NCI-H1436 (cell line): ENCODE measurements at regions not wholly inside any gene's neighbourhood (a gene's known extent, or its start where the extent isn't known, plus 50 kb on each side); places are given as distances from the start of the nearest gene placed in this dataset.

Experiments used
- DNase-seq: peaks from one replicate; lab custom pipeline; 2025; lab: John Stamatoyannopoulos, UW

DNA sequence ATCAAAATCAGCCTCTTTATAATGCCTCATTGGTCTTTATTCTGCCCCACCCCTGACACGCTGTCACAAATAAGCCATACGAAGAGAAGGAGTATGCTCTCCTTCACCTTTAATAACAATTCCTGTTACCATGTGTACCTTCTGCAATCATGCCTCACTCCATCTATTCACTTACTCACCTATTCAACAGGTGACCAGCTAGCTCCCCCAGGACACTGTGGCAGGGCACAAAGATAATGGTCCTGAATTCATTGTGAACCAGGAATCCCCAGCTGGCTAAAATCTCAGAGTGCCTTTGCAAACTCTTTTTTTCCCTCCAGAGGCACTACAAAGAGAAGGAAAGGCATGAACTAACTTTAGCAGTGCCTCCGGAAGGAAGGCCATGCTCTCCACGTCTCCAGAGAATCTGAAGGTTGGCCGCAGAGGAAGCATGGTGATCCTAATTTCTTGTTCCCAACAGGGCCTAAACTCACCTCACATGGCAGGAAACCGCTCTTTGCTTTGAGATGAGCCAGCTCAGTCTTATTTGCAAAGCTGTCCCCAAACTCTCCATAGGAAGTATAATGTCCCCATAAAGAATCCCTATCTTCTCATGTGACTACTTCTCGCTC is 590.3 kb downstream of the BUD13 start:
- no peak for DNase-seq

DNA sequence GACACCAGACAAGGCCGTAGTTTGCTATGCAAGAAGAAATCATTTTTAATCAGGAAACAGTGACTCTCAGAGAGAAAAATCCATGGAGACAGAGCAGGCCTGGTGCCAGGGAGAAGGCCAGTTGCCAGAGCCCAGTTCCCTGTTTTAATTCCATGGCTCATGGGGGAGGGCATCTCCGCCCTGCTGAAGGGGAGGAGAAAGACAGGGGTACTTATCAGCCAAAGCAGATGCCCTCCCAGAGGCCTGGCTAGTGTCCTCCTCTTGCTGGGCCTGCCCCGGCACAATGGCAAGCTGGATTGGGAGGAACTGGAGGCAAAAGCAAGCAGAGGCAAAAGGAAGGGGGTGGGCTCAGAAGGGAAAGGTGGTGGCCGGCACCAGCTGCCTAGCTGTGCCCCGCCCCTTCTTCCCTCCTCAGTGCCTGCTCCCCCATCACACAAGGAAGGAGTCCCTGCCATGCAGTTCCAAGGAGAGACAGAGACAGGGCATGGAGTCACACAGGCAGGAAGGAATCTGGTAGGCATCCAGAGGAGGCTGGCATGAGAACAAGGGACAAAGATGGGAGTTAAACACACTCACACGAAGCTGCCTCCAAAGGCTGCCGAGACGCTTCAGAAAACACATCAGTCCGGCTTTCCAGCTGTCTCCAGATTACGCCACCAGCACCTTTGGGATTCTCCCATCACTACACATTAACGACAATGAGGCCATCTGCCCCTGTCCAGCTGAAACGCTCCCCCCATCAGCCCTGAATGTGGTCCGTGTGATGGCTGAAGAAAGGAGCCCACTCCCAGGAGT is 591.8 kb downstream of the BUD13 start:
- no peak for DNase-seq

DNA sequence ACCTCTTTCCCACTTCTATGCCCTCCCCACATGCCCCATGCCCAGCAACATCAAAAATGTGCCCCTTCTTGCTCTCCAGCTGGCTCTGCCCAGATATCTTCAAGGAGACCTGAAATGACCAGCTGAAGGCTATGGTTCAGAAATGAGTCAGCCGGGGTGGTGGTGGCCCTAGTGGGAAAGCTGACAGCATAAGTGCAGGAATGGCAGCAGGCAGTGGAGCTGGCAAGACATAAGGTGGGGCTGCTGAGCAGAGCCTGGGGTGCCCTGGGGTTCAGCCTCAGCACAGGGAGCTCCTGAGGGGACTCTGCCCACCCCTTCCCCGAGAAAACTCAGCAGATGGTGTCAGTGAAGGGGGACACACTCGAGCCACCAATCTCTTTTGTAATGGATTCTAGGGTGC is 593.4 kb downstream of the BUD13 start:
- DNase-seq = no peak

DNA sequence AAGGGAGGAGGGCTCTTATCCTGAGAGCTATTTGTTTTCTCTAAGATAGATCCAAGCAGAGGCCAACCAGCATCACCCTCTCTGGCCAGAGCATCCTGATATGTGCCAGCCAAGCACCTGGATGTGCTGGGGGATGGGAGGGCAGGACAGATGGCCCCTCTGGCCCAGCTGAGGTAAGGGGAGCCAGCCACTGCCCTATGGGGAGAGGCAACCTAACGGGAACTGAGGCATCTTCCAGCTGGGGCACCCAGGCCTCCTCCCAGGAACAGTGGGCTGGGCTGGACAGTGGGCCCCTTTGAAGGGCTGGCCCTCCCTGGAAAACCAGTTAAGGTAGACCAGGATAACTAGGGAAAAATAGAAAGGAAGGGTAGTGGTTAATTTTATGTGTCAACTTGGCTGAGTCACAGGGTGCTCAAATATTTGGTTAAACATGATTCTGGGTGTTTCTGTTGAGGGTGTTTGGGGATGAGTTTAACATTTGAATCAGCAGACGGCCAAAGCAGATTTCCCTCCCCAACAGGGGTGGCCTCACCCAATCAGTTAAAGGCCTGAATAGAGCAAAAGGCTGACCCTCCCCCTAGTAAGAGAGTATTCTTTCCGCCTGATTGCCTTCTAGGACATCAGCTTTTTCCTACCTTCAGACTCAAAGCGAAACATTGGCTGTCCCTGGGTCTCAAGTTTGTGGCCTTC is 595.1 kb downstream of the BUD13 start:
- DNase-seq = no peak

DNA sequence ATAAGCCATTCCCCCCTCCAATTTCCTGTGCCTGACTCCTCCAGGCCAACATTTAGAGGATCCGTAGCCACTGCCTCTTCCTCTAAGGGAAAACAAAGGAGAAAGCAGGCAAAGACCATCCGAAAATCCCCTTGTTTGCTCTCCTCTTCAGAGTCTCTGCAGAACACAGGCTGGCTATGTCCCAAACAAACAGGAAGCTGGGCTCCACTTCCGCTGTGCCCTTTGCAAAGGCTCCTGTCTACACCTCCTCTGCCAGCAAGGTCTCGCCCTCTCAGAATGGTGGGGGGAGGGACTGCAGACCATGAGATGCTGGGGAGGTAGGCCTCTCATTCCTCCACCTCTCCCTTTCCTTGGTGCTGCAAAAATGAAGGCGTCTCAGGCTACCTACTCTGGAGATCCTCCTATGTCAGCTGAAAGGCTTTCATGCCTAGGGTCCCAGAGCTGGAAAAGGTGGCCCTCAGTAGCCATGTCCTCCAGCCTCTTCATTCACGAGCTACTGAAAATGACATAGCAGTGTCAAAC is 596.2 kb downstream of the BUD13 start:
- no peak for DNase-seq

DNA sequence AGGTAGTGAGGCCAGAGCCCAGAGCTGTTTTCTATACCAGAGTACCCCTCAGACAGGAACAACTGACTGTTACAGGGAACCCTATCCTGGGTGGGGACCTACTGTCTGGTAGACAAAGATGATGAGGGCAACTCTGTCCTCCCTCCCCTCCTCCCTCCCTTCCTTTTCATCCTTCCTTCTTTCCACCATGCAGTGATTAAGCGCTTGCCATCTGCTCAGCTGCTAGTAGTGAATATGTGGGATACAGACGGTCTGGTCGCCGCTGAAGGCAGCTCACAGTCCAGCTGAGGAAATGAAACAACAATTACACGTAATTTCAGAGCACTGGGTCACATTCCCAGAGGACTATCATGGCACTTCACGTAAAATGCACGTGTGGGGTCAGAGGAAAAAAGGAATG is 597.1 kb downstream of the BUD13 start:
- DNase-seq = no peak

DNA sequence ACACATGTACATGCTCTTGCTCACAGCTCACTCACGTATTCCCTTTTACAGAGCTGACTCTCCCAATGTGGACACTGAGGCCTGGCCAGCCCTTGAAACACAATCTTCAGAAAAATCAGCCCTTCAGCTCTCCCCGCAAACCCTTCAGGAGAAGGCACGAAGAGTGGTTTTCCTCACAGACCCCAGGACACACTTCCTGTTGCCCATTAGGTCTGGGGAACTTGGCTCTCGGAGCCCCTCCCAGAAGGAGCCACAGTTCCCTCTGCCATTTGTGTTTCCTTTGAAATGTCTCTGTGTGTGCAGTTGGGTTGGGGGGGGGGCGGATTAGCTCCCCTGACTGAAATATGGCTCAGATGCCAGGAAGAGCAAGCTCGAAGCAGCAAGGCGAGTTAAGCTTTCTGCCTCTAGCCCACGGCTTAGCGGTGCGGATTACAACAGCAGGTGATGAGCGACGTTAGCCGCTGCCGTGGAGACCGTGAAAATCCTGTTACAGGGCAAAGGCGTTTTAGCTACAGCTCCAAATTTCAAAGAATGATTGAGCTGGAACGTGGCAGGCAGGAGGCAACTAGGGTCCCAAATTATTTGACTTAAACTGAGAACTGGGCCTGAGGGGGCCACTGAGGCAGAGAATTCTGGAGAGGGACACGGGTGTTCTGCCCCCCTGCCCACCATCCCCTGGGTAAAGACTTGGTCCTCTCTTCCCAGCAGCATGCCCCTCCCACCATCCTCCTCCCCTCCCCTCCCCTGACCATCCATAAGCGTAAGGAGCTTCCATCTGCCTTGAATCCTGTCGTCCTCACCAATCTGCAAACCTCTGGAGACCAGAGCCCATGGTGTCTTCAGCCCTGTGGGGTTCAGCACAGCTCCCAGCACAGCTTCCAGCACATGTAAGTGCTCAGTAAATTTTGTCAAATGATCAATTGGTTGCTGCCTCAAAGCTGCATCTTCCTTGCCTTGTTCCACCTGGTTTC is 598.6 kb downstream of the BUD13 start:
- no peak for DNase-seq

DNA sequence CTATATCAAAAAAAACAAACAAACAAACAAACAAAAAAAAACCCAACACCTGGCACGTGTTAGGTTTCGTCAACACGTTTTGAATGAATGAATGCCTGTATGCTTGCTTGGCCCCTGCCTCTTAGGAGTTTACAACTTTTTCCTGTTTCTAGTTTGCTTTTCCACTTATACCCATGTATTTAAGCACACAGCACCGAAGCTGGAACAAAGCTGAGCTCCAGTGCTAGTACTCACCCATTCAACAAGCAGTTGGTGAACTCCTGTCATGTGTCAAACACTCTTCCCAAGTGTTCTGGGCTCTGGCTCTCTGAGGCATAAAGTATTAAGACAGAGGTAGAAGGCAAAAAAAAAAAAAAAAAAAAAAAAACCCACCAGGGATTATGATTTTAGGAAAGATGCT is 599.3 kb downstream of the BUD13 start:
- no peak for DNase-seq

DNA sequence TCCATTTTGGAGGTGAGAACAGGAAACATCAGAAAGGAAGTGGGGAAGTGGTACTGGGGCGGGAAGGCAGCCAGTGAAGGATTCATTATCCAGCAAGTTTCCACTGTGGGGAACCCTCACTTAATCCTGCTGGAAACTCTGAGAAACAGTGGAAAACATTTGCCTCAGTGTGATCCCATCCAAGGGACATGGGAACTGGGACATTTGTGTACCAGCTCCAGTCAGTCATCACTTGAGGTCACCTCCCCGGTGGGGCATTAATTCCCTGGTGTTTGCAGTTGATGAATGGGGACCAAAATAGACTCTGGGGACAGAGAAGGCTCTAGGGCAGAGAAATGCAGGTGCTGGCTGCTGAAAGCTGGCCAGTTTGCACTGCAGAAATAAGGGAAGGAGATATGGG is 599.9 kb downstream of the BUD13 start:
- peak; percentile 19 for DNase-seq

DNA sequence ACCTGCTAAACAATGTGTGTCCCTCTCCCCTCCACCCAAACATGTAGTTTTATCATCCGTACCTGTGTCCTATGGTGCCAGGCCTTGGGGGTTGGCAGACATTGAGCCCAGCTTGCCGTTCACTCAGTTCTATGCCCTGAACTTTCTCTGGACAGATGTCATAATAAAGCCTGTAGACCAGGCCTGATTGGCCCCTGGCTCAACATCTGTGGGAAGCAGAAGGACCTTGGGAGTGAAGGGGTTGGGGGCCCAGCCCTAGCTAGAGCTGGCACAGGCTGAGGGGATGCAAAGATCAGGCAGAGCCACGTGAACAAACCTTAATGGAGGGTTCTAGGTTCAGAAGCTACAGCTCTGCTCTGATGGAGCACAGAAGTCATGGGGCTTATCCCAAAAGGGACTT is 600.6 kb downstream of the BUD13 start:
- DNase-seq = no peak

DNA sequence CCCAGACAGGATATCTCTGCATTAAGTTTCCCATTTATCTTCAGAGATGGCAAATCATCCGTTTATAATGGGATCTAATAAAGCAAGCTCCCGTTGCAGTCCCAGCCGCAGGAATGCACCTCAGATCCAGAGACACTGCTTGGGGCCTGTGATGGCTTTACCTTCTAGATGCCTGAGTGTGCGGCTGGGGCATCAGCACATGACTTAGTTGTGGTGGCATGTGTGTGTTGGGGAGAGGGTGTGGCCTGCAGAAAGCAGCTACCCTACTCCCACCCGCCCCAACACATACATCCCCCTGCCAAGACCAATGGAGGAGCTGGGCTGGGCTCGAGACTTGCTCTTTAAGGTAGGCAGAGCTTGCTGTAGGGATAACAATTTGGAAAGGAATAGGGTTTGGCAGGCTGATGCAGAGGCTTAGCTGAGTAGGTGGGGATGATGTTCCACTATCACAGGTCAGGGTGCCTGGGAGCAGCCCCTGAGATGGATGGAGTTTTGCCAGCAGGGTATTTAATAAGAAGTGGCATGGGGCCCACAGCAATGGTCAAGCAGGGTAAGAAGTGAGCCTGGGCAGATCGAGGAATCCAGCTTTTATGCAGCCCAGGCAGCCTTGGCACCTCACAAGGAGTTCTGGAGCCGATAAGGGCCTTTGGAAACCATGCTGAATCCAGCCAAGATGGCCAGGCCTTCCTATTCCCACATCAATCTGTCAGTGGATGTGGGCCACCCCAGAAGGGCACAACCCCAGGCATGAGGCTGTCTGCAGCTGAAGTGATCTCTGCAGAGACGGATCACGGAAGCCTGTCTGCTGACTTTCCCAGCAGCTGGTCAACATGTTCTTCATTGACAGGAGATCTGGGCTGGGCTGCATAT is 601.3 kb downstream of the BUD13 start:
- no peak for DNase-seq

DNA sequence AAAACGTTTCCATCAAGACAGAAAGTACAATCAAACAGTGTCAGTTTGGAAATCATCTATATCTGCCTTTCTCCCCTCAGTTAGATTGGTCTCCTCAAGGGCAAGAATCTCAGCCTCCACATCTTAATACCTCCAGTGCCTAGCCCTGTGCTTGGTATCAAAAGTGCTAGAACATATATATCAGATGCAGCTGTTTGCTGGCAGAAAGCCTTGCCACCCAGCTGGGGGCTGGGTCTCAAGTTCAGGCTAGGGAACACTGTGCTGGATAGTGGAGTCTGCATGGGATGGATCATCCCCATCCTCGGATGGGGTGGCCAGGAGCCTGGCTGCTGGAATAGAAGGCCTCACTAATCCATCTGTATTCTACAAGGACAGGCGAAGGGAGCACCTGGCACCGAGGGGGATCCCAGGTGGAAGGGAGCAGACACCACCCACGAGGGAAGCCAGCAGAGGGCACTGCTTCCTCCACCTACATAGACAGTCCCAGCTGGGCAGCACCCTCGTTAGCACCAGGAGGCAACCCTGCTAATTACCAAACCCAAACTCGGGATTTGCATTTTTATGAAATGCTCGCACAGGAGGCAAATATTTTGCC is 602.2 kb downstream of the BUD13 start:
- no peak for DNase-seq

DNA sequence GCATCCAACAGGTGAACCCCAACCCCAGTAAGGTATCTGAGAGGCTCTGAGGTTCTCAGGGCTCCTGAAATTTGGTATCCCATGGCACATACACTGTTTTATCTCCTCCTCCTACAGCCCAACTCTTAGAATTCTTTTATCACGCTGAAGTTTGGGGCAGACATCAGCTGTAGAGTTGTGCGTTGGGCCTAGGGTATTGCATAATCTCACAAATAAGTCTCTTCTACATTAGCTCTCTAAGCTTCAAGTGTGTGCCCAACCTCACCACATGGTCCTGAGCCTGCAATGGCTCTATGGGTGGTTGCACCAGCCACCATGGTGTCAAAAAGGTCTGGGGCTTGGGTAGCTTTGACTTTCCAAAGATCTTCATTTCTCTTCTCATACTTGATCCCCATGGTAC is 603.0 kb downstream of the BUD13 start:
- DNase-seq = no peak

DNA sequence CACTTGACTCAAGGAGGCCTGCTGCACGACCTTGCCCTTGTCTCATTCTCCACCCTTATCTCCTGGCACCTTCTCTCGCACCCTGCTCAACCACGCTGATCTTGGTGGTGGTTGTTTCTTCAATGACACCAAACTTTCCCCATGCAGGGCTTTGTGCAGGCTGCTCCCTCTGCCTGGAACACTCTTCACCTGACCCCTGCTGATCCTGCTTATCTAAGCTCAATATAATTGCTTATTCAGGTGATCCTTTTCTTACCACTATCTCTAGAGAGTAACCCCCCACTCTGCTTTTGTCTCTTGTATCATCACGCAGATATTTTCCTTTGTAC is 604.4 kb downstream of the BUD13 start:
- DNase-seq = no peak

DNA sequence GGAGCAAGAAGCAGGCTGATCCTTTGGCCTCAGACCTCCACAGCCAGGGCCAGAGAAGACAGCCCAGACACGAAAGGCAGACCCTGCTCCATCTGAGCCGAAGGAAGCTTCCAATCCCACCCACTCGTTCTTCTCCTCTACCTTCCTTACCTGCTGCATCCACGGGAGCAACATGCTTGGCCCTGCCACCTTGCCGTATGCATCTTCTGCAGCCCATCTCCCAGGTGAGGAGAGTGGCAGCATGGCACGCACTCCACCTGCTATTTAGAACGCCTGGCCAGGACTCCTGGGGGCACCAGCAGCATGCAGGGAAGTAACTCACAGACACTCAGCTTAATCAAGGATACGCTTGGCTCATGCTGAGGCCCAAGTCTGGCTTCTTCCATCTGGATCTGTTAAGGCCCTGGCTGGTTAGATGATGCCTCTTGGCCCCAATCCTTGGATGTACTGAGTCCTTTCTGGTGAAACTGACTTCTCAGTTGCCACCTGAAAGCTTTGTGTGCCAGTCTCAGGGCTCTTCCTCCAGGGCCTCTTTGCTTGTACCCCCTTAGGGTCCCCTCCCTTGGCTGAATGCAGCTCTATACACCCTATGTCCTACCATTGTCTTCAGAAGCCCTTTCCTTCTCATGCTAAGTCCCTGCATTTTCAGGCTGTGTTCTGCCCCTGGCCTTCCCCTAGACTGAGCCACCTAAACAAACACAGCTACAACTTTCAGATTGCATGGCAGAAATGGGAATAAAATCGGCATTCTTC is 604.9 kb downstream of the BUD13 start:
- DNase-seq = no peak

DNA sequence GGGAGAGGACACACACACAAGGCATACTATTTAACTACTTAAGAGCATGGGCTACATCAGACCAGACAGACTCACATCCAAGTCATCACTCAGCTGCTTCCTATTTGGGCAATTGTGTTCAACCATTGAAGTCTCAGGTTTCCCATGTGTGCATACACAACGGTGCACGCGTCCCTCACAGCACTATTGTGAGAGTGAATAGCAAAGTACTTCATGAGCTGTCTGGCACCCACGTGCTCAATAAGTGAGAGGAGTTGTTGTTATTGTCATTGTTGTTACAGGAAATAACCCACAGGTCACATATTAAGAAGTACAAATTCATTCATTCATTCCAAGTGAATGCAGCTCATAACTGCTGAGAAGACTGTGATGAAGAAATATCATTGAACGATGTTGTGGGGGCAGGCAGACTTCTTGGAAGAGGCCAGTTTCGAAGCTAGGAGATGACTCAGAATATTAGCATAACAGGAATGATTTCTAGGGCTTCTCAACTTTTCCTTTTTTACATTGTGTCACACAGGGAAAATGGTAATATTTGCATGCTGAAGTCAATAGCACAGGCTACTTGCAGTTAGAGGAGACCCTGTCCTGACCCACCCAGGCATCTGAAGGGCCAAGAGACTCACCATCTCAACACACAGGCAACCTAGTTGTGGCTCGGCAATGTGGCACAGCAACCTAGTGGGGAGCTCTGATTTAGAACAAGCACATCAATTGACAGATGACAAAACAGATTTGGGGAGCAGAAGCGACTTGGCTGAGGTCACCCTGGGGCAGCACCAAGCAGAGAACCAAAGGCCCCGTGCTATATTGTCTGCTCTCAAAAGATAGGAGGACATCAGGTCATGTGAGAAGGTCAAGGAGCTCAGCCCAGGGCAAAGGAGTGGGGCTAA is 606.0 kb downstream of the BUD13 start:
- peak; percentile 24 for DNase-seq

DNA sequence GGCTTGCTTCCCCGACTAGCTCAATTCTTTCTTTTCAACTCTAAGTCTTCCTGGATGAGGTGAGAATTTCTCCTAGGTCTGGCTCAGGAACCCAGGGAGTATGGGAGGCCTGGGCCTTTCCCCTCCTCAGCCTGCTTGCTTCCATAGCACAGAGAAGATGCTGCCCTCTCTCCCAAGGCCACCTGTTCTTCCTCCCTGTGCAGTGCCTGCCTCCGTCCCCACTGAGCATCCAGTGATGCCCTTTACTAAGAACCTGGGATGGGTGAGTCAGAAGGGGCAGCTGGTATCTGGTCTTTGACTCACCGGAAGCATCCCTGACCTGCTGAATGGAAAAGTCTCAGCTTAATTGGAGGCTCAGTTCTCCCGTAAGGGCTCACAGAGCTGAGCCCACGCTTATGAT is 607.9 kb downstream of the BUD13 start:
- no peak for DNase-seq

DNA sequence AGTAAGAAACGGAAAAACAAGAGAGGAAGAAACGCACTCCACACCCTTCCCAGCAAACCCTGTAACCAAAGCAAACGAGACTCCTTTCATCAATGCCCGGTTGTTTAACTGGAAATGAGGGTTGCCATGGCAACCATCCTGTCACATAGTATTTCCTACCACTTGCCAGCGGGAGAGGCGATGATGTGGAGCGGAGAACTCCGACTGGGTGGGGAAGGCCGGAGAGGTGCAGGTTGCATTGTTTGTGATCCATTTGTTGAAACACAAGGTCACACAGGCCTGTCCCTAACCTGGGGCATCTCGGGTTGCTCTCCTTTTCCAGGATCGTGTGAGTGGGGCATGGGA is 609.9 kb downstream of the BUD13 start:
- peak; percentile 28 for DNase-seq
